HCT116 (cell line): ENCODE measurements at regions not wholly inside any gene's neighbourhood (a gene's known extent, or its start where the extent isn't known, plus 50 kb on each side); places are given as distances from the start of the nearest gene placed in this dataset.

Experiments used
- RAD21 ChIP-seq: IDR thresholded peaks from 2 replicates; pipeline ENCODE4 v1.6.1; 2012; ENCODE audit warnings: low read depth, mild to moderate bottlenecking
- SRF ChIP-seq: IDR thresholded peaks from 2 replicates; pipeline ENCODE4 v1.6.1; 2012; ENCODE audit warnings: low read depth

DNA sequence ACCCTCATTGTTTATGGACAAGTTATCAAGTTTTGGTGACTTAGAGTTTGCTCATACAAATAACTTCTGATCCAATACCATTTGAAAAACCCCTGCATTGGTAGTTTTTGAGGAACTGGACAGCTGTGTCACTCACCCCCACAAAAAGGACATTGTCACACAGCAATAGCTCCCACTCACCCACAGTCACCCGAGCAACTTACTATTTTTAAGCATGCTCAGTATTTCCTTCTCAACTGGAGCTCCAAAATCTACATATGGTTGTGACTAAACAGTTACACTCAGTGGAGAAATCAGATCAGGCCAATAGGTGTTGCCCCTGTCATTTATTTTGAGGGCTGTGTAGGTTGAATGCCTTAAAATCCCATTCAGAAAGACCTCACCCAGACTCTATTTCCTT lies 165.2 kb upstream of the AUTS2 start:
- TF ChIP-seq SRF (no peak), RAD21 (no peak)
